Right lobe of liver (tissue), 4 donors: ENCODE measurements at regions not wholly inside any gene's neighbourhood (a gene's known extent, or its start where the extent isn't known, plus 50 kb on each side); places are given as distances from the start of the nearest gene placed in this dataset.

Source experiments
- POLR2A ChIP-seq: fragments of 450-650 bp; IDR thresholded peaks from one replicate; pipeline ENCODE4 v1.6.1; 2017; ENCODE audit warnings: antibody characterized with exemption, mild to moderate bottlenecking
- TF ChIP-seq, protein P1 (sequence below), 4 donors: fragments of 200-600 bp in 3 of 4; fragments of 450-650 bp in 1 of 4; IDR thresholded peaks; one replicate each; pipeline versions ENCODE4 v1.5.1 to v1.8.0; 2016 to 2022; ENCODE audit warnings: antibody characterized with exemption in 4 of 4, mild to moderate bottlenecking in 2 of 4
- donor health status: DM: no; HTN: no; CAD: no.
- donor health status: DM: no; HTN: no; CAD: no.
- donor health status: DM: no; HTN: yes; CAD: no.

DNA sequence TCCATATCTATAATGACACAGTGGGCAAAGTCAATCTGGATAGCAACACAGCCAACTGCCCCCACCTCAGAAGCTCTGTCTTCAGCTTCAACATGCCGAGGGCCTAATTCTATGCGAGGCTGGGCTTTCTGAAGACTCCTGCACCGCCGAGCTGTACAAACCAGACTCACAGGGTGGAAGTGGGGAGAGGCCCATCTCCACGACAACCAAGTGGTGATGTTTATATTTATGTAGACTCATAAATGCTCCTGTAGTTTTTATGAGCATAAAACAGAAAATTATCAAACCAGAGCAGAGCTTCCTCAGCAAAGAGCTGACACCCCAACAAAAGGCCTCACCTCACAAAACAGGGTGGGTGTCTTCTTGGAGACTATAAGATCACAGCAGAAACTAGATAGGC is 77.0 kb upstream of the LGALSL start:
- TF ChIP-seq, protein P1, sequence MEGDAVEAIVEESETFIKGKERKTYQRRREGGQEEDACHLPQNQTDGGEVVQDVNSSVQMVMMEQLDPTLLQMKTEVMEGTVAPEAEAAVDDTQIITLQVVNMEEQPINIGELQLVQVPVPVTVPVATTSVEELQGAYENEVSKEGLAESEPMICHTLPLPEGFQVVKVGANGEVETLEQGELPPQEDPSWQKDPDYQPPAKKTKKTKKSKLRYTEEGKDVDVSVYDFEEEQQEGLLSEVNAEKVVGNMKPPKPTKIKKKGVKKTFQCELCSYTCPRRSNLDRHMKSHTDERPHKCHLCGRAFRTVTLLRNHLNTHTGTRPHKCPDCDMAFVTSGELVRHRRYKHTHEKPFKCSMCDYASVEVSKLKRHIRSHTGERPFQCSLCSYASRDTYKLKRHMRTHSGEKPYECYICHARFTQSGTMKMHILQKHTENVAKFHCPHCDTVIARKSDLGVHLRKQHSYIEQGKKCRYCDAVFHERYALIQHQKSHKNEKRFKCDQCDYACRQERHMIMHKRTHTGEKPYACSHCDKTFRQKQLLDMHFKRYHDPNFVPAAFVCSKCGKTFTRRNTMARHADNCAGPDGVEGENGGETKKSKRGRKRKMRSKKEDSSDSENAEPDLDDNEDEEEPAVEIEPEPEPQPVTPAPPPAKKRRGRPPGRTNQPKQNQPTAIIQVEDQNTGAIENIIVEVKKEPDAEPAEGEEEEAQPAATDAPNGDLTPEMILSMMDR (IDR thresholded peaks at IDR 0.05) = no peak
- TF ChIP-seq POLR2A = no peak
